ENCODE measurements at regions not wholly inside any gene's neighbourhood (a gene's known extent, or its start where the extent isn't known, plus 50 kb on each side); places are given as distances from the start of the nearest gene placed in this dataset.
"Not testable (repeated sequence)": the region's sequence is repeated elsewhere in the genome, so short reads cannot be mapped to it uniquely, and the experiment has no call there.

DNA sequence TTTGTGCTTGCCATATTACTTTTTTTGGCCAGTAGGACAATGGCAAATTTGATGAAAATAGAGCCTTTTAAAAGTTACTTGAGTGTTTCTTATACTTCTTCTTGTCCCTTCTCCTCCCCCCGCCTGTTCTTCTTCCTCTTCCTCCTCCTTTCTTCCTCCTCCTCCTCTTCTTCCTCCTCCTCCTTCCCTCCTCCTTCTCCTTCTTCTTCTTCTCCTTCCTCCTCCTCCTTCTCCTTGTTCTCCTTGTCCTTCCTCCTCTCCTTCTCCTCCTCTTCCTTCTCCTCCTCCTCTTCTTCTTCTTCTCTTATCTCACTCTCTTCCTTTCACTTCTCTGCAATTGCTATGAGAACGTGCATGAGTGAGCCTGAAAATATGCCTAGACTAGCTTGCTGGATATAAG, 466.2 kb upstream of the NR5A2 start:
- DNase-seq: no peak

DNA sequence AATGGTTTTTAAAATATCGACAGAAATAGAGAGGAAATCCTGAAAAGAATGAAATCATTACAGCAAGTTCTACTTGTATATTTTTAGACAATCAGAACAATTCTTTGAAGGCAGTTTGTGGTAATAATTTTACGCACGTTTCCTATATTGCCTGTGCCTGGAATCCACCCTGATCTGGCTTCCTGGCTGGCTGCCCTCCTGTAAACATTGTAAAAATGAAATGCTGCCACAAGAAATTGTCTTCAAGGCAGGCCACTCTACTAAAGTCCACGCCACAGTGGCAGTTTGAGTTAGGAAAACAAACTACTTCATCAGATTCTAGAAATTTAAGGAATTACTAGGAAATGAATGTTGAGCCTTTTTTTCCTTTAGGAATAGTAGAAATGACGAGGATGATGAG, 454.5 kb upstream of the NR5A2 start:
- DNase-seq: no peak

DNA sequence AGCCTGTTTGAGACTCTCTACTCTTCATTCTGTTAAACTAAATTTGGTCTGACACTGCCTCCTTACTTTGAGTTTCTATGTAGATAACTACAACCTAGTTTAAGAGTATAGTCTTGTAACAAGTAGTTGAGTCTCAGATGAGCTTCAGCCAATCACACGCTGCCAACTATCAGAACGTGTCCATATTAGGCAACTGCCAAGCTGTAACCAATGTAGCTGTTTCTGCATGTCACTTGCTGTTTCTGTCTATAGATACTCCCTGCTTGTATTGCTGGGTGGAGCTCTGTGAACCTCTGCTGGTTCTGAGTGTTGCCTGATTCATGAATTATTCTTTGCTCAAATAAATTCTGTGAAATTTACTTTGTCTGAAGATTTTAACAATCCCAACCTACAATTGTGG, 452.6 kb upstream of the NR5A2 start:
- DNase-seq: no peak

DNA sequence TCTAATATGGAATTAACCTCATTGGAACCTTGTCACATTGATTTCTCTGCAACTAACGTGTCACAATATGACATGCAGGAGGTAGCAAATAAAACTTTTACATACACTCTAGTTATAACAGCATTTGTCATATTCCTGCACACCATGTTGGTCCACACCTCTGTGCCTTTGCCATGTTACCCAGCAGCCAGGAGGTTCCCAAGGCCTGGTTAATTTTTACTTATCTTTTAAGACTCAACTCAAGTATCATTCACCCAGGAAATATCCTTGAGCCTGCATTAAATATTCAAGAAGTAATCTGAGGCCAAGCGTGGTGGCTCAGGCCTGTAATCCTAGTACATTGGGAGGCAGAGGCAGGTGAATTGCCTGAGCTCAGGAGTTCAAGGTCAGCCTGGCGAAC, 447.2 kb upstream of the NR5A2 start:
- no peak for DNase-seq

DNA sequence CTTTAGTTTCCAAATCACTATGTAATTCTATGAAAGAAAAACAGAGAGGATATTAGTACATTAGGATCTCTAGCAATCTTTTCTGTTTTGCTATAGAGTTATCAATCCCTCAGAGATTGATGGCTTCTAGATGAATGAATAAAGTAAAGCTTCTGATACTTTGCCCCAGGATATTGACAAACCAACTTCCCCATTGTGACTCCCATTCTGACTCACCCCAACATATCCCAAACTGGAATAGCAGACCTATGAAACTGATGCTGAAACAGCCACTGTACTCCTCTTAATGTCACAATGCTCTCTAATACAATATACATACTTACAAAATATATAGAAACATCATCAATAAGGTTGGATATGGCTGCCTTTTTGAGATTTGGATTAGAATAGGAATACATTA, 442.1 kb upstream of the NR5A2 start:
- DNase-seq: no peak

DNA sequence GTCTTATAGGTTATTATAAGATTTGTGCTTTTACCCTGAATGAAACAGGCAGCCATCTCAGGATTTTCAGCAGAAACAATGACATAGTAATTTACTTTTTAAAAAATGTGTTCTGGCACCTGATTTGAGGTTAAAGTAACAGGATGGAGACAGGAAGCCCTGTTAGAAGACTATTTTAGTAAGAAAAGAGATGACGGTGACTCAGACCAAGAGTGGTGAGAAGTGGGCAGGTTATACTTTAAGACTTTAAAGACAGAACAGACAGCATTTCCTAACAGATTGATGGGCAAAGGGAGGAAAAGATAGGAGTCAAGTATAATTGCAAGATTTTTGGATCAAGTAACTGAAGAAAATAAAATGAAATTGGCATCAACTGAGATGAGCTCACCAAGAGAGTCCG, 436.8 kb upstream of the NR5A2 start:
- DNase-seq: no peak

DNA sequence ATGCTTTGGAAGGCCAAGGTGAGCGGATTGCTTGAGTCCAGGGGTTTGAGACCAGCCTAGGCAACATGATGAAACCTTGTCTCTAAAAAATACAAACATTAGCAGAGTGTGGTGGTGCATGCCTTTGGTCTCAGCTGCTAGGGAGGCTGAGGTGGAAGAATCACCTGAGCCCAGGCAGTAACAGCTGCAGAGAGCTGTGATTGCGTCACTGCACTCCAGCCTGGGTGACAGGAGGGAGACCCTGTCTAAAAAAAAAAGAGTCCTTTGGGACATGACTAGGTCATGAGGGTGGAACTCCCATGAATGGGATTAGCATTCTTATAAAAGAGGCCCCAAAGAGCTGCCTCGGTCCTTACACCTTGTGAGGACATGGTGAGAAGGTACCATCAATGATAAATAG, 436.0 kb upstream of the NR5A2 start:
- no peak for DNase-seq

DNA sequence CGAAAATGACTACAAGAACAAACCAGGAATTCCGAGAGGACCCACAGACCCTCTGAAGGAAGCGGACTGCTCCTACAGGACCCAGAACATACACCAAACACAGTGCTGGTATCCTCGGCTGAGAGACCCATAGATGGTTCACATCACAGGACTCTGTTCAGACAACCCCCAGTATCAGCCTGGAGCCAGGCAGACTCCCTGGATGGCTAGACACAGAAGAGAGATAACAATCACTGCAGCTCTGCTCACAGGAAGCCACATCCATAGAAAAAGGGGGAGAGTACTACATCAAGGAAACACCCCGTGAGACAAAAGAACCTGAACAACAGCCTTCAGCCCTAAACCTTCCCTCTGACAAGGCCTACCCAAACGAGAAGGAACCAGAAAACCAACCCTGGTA, 434.0 kb upstream of the NR5A2 start:
- no peak for DNase-seq

DNA sequence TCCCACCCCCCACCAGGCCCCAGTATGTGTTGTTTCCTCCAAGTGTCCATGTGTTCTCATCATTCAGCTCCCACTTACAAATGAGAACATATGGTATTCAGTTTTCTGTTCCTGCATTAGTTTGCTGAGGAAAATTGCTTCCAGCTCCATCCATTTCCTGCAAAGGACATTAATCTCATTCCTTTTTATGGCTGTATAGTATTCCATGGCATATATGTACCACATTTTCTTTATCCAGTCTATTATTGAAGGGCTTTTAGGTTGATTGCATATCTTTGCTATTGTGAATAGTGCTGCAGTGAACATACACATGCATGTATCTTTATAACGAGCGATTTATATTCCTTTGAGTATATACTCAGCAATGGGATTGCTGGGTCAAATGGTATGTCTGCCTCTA, 431.1 kb upstream of the NR5A2 start:
- DNase-seq: not testable (repeated sequence)

DNA sequence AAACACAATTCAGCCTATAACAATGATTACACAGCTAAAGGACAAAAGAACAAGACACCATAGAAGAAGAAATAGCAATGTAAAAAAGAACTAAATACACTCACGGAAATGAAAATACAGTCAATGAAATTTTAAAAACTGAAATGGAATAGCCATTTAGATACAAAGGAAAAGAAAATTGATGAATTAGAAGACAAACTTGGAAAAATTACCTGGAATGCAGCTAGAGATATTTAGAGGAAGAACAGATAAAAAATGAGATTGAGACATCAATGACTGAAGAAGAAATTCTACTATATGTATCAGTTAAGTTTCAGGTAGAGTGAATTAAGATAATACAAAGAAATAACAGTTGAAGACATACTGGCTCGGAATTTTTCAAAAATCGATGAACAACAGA, 430.4 kb upstream of the NR5A2 start:
- DNase-seq: no peak

DNA sequence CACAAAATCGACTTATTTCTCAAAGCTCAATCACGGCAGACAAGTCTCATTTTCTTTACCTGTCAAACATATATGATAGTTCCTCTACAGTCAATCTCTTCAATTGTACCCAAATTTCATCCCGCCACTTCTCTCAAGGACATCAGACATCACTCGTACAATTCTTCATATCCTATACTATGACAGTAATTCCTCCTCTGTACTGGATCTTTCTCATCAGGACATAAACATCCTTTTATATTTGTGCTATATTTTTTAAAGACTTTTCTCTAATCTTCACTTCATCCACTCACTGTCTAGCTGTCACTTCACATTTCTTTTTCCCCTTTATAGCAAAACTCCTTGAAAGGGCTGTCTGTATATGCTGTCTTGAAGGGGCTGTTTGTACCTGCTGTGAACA, 419.1 kb upstream of the NR5A2 start:
- DNase-seq: no peak

DNA sequence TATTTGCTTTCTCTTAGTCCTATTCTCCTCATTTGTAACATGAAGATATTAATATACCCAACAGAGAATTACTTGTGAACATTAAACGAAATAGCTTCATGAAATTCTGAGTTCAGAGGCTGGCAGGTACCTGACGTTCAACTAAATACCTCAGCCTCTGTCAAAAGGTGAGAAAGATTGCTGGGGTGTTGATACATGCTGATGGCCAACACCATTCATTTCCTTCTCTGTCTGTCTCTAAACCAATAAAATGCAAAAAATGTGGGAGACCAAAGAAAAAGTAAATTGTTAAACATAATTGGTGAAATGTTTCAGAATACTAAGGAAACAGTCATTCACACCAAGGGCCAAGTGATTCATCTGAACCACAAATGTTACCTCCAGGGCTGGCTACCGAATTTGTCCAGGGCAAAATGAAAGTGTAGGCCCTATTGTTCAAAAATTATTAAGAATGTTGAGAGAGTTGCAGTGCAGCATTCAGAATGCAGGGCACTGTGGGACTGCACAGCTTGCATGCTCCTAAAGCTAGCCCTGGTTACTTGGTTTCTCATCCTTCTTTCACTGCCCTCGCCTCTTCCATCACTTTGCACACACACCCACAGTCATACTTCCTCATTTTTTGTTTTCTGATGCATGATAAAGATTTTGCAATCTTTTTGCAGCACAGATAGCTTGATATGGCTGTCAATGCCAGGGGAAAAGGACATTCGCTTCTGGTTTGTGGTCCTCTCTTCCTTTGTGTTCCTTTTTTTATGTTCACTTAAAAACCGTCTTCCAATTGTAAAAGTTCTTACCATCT, 414.3 kb upstream of the NR5A2 start:
- no peak for DNase-seq

DNA sequence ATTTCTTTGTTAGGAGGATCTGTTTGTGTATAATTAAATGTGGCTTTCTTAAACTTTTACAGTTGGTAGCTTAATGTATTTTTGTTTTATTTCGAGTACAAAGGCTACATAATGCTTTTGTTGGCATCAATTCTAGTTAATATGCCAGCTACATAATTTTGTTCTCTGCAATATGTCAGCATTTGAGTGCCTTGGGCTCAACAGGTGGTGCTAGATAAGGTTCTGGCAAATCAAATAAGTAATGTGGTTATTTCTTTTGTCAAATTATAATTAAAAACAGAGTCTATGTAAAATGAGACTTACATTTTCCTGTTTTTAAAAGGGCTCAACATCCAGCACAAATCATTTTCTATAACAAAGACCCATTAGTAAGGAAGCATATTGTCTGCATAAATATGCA, 410.6 kb upstream of the NR5A2 start:
- DNase-seq: no peak

DNA sequence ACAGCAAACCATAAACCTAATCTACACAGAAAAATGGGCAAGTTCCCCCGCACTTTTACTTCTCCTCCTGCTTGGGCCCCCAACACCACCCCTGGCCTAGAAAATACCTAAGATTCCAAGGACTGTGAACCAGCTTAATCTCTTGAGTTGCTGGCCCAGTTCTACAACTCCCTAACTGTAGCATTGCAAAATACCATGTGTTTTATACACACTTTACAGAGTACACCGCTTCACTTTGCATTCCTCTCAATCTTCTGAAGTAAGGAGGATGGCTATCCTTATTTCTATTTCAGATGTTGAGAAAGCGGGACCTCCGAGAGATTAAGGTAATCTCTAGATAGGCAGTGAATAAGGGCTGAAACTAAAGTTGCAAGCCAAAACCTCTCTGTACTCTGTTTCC, 408.3 kb upstream of the NR5A2 start:
- DNase-seq: no peak

DNA sequence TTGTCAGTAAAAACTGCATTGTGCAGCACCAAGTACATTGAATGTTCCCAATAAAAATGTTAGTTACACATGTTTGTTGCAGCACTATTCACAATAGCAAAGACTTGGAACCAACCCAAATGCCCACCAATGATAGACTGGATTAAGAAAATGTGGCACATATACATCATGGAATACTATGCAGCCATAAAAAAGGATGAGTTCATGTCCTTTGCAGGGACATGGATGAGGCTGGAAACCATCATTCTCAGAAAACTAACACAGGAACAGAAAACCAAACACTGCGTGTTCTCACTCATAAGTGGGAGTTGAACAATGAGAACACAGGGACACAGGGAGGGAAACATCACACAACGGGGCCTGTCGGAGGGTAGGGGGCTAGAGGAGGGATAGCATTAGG, 401.3 kb upstream of the NR5A2 start:
- not testable (repeated sequence) for DNase-seq

DNA sequence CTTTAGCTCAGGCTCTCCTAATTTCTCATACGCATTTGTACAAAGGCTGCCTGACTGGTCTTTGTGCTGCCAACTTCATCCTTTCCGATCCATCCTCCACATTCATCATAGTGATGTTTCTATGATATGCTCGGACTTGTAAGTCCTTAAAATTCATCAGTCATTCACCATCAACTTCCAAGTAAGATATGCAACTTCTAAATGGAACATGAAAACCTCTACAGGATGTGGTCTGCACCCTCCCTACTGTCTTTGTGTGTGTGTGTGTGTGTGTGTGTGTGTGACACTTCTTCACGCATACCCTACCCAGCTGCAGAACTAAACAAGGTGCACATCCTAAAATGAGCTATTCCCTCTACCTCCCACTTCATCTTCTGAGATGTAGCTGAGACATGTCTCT, 397.9 kb upstream of the NR5A2 start:
- no peak for DNase-seq

DNA sequence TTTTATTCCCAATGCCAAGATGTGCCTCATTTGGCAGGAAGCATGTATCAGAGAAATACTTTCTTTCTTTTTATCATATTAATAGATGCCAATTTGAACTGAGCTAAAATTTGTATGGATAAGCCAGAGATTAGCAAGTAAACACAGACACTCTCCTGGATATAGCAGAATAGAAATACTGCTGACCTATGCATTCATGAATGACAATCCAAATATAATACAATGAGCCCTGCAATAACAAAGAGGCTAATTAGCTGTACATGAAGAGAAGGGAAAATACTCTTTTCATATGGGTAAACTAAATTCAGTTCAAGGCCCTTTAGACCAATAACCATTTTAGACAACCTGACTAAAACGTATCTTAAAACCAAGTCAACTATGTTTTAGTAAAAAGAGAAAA, 388.1 kb upstream of the NR5A2 start:
- no peak for DNase-seq

DNA sequence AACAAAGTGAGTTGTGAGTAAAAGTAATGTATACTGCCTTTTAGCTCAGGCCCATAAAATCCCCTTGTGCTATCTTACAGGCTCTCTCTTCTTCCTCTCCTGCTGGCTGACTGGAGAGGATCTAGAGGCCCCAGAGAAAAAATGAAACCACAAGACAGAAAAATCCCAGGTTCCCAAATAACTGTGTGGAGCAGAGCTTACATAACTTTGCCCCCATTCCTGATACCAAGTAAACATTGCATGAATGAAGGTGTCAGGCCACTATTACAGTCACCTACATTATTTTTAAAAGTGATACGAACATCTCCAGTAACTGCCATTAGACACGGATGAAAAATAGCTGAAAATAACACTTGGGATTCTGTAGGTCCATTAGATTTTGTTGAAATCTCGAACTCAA, 386.0 kb upstream of the NR5A2 start:
- no peak for DNase-seq

DNA sequence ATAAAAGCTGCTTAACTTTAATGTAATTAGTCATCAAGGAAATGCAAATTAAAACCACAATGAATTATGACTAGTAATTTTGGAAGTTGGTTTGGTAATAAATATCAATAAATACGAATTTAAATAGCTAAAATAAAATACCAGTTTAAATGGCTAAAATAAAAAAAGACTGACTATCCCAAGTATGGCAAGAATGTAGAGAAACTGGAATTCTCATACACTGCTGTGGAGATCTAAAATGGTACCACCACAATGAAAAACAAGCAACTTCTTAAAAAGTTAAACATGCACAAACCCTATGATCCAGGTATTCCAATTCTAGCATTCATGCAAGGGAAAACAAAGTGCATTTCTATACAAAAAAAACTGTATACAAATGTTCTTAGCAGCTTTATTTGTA, 382.6 kb upstream of the NR5A2 start:
- no peak for DNase-seq

DNA sequence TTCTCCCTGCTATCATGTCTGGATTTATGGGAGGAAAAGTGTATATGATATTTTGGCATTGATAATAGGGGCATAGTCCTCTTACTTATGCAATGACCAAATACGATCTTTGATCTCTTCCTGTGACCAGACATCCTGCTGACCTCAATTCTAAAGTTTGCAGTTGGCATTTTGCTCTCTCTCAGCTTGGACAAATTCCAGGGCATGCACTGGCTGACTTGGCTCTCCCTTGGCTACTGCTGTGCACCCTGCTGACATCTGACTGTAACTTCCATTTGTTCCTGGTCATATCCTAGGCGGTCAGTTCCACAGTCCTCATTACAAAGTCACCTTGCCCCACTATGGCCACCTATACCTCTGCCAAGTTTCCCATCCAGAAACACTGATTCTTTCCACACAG, 380.7 kb upstream of the NR5A2 start:
- DNase-seq: no peak

DNA sequence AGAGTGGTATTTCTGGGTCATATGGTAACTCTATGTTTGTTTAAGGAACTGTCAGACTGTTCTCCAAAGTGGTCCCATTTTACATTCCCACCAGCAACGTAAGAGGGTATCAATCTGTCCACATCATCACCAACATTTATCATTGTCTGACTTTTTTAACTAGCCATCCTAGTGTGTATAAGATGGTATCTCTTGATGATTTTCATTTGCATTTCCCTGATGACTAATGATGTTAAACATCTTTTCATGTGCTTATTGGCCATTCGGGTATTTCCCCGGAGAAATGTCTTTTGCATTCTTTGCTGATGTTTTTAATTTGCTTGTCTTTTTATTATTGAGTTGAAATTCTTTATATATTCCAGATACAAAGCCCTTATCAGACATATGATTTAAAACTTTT, 370.1 kb upstream of the NR5A2 start:
- DNase-seq: no peak

DNA sequence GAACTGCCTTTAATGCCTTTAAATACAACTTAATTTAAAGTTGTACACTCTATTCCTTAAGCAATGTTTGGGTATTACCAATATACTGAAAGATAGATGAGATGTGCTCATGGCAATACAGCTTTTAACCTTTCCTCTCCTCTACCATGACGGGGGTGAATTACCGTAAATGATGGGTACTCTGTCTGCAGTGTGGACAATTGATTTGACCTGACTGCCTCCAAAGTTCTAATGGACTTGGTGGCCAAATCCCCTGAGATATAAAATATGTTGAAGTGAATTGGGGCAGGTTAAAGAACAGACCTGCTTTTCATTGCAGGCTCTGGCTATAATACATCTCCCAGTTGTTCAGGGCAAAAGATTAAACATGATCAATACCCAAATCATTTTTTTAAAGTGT, 367.4 kb upstream of the NR5A2 start:
- no peak for DNase-seq

DNA sequence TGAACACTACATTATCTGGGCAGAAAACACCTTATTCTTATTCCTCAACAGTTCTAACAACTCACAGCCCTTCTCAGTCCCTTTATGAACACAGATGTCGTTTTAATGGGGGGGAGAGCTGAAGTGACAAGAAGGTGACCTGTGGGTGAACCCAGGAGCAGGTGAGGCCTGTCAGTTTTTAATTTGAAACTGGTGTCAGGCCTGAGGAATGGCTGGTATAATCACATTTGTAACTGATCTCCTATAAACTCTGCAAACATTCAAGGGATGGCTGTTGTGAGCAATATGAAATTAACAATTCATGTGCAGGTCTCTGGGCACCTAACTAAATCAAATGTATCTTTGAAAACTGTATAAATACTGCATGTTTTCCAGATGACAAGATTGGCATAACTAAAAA, 362.1 kb upstream of the NR5A2 start:
- no peak for DNase-seq

DNA sequence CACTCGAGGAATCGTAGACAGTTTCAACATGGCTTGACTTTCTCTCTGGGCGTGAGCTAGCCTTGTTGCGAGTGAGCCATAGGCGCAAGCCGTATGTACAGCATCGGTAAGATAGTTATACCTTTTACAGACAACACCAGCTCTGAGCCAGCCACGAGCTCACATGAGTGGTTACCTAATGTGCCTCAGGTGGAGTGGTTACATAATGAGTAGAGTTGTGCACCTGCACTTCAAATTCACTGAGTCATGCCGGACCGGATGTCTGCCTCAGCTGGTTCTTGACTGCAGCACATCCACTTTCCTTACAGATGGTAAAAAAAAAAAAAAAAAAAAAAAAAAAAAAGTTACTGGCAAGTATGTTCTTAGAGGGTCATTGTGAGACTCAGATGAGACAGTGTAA, 360.4 kb upstream of the NR5A2 start:
- DNase-seq: no peak

DNA sequence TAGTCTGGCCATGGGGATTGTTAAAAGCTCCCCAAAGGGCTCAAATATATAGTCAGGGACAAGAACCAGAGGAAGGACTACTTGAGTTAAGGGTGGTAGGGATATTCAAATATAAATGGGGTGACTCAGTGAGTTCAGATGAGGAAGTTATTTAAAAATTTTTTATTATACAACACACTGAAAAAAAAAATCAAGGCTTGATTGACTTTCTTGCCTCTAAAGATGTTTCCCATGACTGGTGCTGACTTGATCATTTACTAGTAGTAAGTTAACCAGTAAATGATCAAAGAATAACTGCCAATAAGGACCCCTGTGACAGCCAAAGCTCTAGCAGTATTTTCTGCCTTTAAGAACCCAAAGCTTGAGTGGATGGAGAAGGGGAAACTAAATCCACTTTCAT, 357.6 kb upstream of the NR5A2 start:
- DNase-seq: no peak

DNA sequence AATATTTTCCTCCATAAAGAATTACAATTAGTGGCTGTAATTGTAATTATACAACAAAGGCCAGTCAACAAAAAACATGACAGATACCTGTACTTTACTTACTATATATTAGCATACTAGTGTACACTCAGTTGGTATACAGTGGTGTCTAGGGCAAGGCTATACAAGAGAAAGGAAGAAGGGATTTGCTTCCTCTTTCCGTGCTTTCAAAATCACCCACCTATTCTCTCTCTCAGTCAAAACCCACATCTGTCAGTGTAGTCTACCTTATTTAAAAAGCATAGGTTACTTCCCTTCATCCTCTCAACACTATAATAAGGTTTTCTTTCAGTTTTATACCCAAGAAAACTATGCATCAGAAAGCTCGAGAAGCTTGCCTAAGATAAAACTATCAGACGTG, 355.8 kb upstream of the NR5A2 start:
- DNase-seq: no peak
